ENCODE measurements at regions not wholly inside any gene's neighbourhood (a gene's known extent, or its start where the extent isn't known, plus 50 kb on each side); places are given as distances from the start of the nearest gene placed in this dataset.

- WGBS, 4 donors, result 67 to 71% (median 67%) methylated on average over 5 of the region's 5 CpGs
- Histone ChIP-seq H3K27ac (no peak overlapping the region), H3K9me3 (replicated peaks in 1 of 3) (no peaks in the 10 kb centered on the region), H3K27me3 (no peaks in the 10 kb centered on the region), H3K36me3 (replicated peaks in 1 of 2) (no peaks in the 10 kb centered on the region), H3K4me1 (replicated peaks in 1 of 2) (no peaks in the 10 kb centered on the region), H3K4me3 (no peak overlapping the region)
- no peak for DNase-seq
- intact Hi-C loops (cut with DNase I), result no loop called here
- TF ChIP-seq POLR2A (IDR thresholded peaks at IDR 0.05) (no peak), CTCF (IDR thresholded peaks at IDR 0.05) (no peak)
These were observed 173.5 kb upstream of the NFE2L3 start for GRCh38 chr7:25978466-25978865.

GRCh38 chr7:25979605-25980004 is 172.4 kb upstream of the NFE2L3 start:
- no peak for TF ChIP-seq POLR2A (IDR thresholded peaks at IDR 0.05)
- no peak for TF ChIP-seq CTCF (IDR thresholded peaks at IDR 0.05)
- Histone ChIP-seq H3K4me3 (no peak overlapping the region), H3K9me3 (replicated peaks in 1 of 3) (no peaks in the 10 kb centered on the region), H3K4me1 (replicated peaks in 1 of 2) (no peaks in the 10 kb centered on the region), H3K27ac (no peak overlapping the region), H3K27me3 (no peaks in the 10 kb centered on the region), H3K36me3 (replicated peaks in 1 of 2) (no peaks in the 10 kb centered on the region)
- WGBS, 4 donors, result 0 to 75% (median 54%) methylated on average over 2 of the region's 2 CpGs
- intact Hi-C loops (cut with DNase I), result no loop called here
- no peak for DNase-seq

- intact Hi-C loops (cut with DNase I), result no loop called here
- Histone ChIP-seq H3K4me3 (no peak overlapping the region), H3K27ac (no peak overlapping the region), H3K27me3 (peaks cover 4% of the 10 kb centered on the region), H3K9me3 (replicated peaks in 1 of 3) (no peaks in the 10 kb centered on the region), H3K4me1 (replicated peaks in 1 of 2) (no peaks in the 10 kb centered on the region), H3K36me3 (replicated peaks in 1 of 2) (no peaks in the 10 kb centered on the region)
- no peak for DNase-seq
- whole genome bisulfite sequencing, 4 donors, result 63 to 74% (median 68%) methylated on average over 2 of the region's 2 CpGs
- TF ChIP-seq POLR2A (IDR thresholded peaks at IDR 0.05) (no peak), CTCF (IDR thresholded peaks at IDR 0.05) (no peak)
These were observed 169.3 kb upstream of the NFE2L3 start for GRCh38 chr7:25982684-25983083.

- intact Hi-C loops (cut with DNase I), result no loop called here
- H3K27ac ChIP-seq, result no peak overlapping the region
- 73 to 83% (median 74%) methylated on average over 4 of the region's 4 CpGs for WGBS, 4 donors
- H3K27me3 ChIP-seq, result peaks cover 4% of the 10 kb centered on the region
- H3K4me1 ChIP-seq (replicated peaks in 1 of 2), result no peaks in the 10 kb centered on the region
- H3K36me3 ChIP-seq (replicated peaks in 1 of 2), result no peaks in the 10 kb centered on the region
- no peak for TF ChIP-seq POLR2A (IDR thresholded peaks at IDR 0.05)
- TF ChIP-seq CTCF (IDR thresholded peaks at IDR 0.05), result no peak
- H3K9me3 ChIP-seq (replicated peaks in 1 of 3), result no peaks in the 10 kb centered on the region
- DNase-seq, result no peak
- no peak overlapping the region for H3K4me3 ChIP-seq
These were observed 166.8 kb upstream of the NFE2L3 start for GRCh38 chr7:25985196-25985595.

Measured in adrenal gland (tissue), 9 donors.